GM21515 (cell line): ENCODE measurements at regions not wholly inside any gene's neighbourhood (a gene's known extent, or its start where the extent isn't known, plus 50 kb on each side); places are given as distances from the start of the nearest gene placed in this dataset.
"Not testable (repeated sequence)": the region's sequence is repeated elsewhere in the genome, so short reads cannot be mapped to it uniquely, and the experiment has no call there.

Source experiments
- ATAC-seq: cut with Tn5 transposase; IDR thresholded peaks from one replicate; pipeline ENCODE4 v1.9.1; 2021; ENCODE audit not compliant: unreplicated experiment

- not testable (repeated sequence) for ATAC-seq
These were observed 257.4 kb upstream of the AADAT start for GRCh38 chr4:170347191-170347590.

DNA sequence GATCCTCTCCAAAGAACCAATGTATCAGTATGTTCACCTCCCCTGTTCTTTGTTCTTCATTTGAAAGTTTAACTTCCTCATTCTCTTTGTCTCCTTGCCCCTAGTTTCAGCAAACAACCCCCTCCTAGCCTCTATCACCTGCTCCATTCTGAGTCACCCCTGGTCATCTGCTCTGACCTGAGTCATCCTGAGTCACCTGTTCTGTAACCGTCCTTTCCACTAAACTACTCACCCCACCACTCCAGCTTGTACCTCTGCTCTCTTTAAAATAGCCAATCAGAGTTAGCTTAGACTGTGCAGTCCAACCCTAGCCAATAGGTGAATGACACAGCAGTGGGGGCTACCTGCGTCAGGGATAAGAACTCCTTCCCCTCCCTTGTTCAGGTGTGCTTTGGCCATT is 249.8 kb upstream of the AADAT start:
- ATAC-seq: no peak

DNA sequence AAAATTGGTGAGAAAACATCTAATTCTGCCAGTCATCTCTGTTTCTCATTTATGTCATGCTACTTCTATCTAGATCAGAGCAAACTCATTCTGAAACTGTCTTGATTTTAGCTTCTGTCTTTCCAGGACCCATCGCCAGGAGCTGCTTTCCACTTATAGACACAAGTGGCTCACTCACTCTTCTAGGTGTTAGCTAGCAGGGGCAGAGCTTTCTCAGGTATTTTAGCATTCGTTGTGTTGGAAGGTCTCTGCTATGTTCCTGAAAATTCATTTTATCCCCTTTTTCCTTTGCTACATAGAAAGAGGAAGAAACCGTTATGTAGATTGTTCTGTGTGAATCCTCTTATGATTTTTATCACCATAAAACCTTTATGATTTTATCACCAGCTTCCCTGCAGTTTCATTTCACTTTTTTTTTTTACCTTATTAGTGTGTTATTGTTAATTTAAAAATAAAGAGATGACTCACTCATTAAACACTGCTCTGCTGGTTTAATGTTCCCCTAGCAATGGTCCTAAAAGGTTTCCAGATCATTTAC is 246.6 kb upstream of the AADAT start:
- ATAC-seq: peak; percentile 77

DNA sequence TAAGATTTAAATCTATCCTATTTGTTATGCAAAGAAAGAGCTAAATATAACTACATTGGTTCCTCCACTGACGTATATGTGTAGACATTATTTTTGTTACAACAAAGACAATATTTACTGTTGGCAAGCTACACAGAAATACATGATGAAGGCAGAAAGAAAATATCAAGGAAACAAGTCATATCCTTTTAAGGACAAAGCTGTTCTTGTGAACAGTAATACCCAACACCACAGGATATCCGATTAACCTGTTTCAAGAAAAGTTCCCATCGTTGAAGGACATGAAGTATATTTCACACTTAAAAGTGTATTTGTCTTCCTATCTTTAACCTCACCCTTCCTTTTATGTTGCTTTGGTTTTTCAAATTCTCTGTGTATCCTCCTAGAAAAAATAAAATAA is 235.8 kb upstream of the AADAT start:
- no peak for ATAC-seq

DNA sequence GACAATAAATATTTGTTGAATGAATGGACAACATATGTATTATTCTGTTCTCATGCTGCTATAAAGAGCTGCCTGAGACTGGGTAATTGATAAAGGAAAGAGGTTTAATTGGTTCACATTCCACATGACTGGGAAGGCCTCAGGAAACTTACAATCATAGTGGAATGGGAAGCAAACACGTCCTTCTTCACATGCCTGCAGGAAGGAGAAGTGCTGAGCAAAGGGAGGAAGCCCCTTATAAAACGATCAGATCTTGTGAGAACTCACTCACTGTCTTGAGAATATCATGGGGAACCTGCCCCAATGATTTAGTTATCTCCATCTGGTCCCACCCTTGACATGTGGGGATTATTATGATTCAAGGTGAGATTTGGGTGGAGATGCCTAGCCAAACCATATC is 233.9 kb upstream of the AADAT start:
- no peak for ATAC-seq

DNA sequence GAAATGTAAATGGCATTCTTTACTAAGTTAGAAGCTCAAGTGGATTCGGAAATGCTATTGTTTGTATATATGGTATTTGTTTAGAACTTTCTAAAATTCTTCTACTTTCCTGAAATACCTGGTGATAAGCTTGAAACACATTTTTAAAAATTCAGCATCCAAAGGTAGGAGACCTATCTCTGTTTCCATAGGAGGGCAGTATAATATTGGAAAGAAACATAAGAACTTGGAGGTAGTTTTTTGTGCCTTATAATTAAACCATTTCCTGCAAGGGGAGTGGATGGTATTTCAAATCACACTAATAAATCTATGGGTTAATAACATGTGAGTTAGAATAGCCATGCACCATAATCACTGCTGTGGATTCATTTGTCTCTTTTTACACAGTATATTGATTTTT is 217.4 kb upstream of the AADAT start:
- ATAC-seq: no peak

GRCh38 chr4:170306208-170306607 is 216.5 kb upstream of the AADAT start:
- ATAC-seq: no peak

DNA sequence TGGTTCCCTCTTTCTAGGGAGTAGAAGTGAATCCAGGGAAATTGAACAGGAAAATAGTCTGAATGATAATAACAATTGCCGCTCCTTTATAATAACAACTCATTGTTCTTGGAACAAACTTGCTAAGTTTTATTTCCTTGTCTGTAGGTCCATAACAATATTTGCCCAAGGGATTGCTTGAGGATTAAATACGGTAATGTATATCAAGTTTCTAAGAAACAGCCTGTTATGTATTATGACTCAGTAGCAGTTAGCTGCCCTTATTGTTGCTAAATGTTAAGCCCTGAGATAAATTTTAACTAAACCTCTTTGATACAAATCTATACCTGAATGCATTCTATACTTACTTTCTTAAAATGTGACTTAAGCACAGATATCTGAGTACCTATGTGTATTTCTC is 215.9 kb upstream of the AADAT start:
- no peak for ATAC-seq

- no peak for ATAC-seq
These were observed 191.3 kb upstream of the AADAT start for GRCh38 chr4:170281027-170281426.

GRCh38 chr4:170278460-170278859 is 188.7 kb upstream of the AADAT start:
- ATAC-seq: no peak

GRCh38 chr4:170274616-170275015 is 184.9 kb upstream of the AADAT start:
- no peak for ATAC-seq

- no peak for ATAC-seq
These were observed 183.2 kb upstream of the AADAT start for GRCh38 chr4:170272959-170273358.

DNA sequence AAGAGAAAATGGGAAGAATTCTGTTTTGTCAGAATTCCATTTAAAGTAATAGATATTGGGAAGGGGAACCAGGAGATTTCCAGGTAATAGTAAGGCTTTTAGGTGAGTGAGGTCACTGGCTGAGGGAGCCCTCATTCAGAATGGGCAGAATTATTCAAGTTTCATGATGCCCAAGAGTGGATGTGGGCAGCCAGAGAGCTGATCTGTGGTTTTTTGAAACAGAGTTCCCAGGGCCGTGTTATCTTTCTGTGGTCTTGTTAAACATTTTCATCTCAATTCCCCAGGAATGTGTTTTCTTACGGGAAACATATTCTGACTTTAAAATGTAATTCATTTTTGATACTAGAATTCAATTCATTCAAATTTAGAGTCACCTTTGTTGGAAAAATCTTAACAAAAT is 182.0 kb upstream of the AADAT start:
- no peak for ATAC-seq

GRCh38 chr4:170270628-170271027 is 180.9 kb upstream of the AADAT start:
- ATAC-seq: no peak

DNA sequence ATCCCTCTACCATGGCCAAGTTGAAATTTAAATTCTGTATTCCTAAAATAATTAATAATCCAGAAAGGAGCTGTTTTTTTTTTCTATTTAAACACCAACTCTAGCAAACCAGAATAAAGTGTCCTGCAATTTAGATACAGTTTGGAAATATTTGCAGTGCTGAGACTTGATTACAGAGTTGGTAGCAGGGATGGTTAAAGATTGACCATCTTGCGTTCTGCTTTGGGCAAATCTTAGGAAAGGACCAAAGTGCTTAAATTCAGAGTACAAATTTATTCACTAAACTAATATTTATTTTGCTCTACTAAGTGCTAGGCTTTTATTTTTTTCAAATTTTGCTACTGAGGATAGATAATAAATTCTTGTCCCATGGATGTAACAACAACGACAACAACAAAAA is 180.2 kb upstream of the AADAT start:
- ATAC-seq: no peak

DNA sequence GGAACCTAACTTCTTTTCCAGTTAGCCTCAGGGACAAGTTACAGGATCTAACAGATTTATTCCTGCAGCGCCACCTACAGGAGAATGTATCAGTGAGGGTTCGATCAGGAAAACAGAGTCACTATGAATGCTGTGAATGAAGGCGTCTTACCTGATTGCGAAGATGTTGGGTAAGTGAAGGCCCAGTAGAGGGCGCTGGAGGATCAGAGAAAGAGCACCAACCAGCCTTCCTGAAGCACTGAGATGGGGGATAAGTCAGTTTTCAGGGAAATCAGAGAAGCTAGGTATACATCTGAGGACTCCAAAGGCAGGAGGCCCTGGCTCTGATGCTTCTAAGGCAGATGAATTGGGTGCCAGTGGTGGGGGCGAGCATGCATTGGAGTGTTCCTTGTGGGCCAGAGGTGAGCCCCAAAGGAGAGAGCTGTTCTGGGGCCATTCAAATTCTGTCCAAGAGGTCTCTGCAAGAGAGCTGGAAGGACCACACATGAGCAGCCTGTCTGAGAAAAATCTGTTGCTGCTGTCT is 169.9 kb upstream of the AADAT start:
- ATAC-seq: peak; percentile 100

DNA sequence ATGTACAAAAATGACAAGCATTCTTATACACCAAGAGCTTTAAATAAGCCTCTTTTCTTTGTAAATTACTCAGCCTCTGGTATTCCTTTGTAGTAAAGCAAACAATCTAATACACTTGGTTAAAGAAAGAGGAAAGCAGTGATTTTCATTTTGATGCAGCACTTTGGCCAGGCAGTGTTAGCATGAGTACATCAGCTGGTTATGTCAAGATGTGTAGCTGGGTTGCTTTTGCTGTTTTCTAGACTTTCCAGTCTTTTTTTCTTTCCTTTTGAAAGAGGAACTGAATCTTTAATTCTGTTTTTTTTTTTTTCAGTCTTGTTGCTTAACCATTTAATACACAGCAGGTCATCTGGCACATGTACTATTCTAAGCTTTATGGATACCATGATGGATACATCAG is 167.1 kb upstream of the AADAT start:
- ATAC-seq: no peak

GRCh38 chr4:170248576-170248975 is 158.8 kb upstream of the AADAT start:
- ATAC-seq: no peak

- ATAC-seq: no peak
These were observed 158.3 kb upstream of the AADAT start for GRCh38 chr4:170248029-170248428.

DNA sequence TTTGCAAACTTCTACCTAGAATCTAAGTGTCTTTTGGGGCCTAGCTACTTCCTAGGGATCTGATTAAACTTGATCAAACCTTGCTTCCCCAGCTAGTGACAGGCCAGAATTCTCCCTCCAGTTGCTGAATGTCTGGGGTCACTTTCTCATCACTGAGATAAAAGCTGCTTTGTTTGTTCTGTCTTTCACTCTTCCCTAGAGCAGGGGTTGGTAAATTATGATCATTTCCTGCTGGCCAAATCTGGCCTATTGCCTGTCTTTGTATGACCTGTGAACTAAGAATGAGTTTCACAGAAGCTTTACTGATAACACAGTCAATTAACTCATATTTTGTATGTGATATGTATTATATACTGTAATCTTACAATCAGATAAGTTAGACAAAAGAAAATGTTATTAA is 157.8 kb upstream of the AADAT start:
- ATAC-seq: no peak

DNA sequence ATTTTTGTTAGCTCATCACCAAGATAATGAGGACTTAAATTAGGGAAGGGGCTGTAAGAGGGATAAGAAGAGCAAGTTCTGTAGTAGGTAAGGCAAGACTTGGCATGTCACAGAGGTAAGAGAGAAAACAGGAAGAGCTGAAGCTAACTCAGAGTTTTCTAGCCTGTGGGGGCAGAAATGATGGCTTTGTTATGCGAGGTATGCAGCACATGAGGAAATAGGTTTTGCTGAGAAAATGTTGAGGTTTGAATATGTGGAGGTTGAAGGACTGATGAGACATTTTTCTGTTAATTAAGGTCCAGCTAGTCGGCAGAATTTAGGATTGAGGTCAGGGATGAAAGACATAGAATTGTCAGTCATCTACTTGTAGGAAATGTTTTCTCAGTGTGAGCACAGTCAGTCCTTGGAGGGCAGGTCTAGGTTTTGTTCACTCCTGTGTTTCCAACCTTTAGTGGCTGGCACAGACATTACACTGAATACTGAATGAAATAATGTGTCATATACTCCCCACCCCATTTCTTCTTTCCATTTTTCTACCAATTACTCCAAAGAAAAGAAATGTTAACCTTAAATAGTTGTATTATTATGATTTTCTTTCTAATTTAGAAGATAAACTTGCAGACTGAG is 154.0 kb upstream of the AADAT start:
- ATAC-seq: no peak

DNA sequence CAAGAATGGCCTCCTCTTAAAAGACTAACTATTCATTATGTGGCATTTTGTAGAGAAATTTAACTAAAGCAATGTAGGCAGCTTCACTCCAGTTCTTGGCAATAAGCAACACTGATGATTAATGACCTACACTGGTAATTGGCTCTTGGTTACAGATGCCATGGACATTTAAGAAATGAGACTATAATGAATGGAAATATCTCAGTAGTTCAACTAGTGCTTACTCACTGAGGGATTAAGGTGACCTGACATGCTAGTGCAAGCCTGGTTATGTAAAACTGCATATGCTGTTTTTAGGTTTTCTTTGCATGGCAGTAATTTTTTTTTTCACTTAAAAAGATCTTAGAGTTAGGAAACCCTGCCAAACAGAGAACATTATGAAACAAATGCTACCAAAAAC is 152.7 kb upstream of the AADAT start:
- no peak for ATAC-seq

GRCh38 chr4:170234800-170235199 is 145.0 kb upstream of the AADAT start:
- no peak for ATAC-seq
